ENCODE measurements at regions not wholly inside any gene's neighbourhood (a gene's known extent, or its start where the extent isn't known, plus 50 kb on each side); places are given as distances from the start of the nearest gene placed in this dataset.
"Not testable (repeated sequence)": the region's sequence is repeated elsewhere in the genome, so short reads cannot be mapped to it uniquely, and the experiment has no call there.

- no peak for DNase-seq (ENCODE audit: low read depth)
- TF ChIP-seq CTCF (IDR thresholded peaks at IDR 0.05; ENCODE audit: insufficient read depth, low read depth, low read length, missing control alignments) = no peak
- H3K4me3 ChIP-seq (ENCODE audit: low read depth, low read length) = no peak overlapping the region
These were observed 82.2 kb upstream of the NECTIN3 start for GRCh38 chr3:110989446-110989845.

- no peak for TF ChIP-seq CTCF (IDR thresholded peaks at IDR 0.05; ENCODE audit: insufficient read depth, low read depth, low read length, missing control alignments)
- H3K4me3 ChIP-seq (ENCODE audit: low read depth, low read length) = no peak overlapping the region
- DNase-seq (ENCODE audit: low read depth) = no peak
These were observed 76.0 kb upstream of the NECTIN3 start for GRCh38 chr3:110995461-110996231.

- H3K4me3 ChIP-seq (ENCODE audit: low read depth, low read length) = not testable (repeated sequence)
These were observed 72.8 kb upstream of the NECTIN3 start for GRCh38 chr3:110998766-110999165.

GRCh38 chr3:111006485-111006884 is 65.1 kb upstream of the NECTIN3 start:
- H3K4me3 ChIP-seq (ENCODE audit: low read depth, low read length); DNase-seq (ENCODE audit: low read depth): not testable (repeated sequence)

More at GRCh38 chr3:110998766-110999165, 72.8 kb upstream of the NECTIN3 start:
- not testable (repeated sequence) for DNase-seq (ENCODE audit: low read depth)

GRCh38 chr3:111012388-111013248 is 59.0 kb upstream of the NECTIN3 start:
- no peak for DNase-seq (ENCODE audit: low read depth)
- H3K4me3 ChIP-seq (ENCODE audit: low read depth, low read length) = no peak overlapping the region
- TF ChIP-seq CTCF (IDR thresholded peaks at IDR 0.05; ENCODE audit: insufficient read depth, low read depth, low read length, missing control alignments) = peak; percentile 14
